Caco-2 (cell line): ENCODE measurements at regions not wholly inside any gene's neighbourhood (a gene's known extent, or its start where the extent isn't known, plus 50 kb on each side); places are given as distances from the start of the nearest gene placed in this dataset.

Experiments used
- BruUV-seq: library from RNA; stranded (reverse); fragments of 400-500 nt; replicated peaks from 2 replicates; lab custom pipeline; 2021; lab: Mats Ljungman, UMichigan
- CTCF ChIA-PET: fragments of 300-600 bp; sonication (Branson Sonifier 250); formaldehyde crosslinking; loops from one replicate; lab custom pipeline; 2022; ENCODE audit warnings: antibody characterized with exemption; lab: Charles Lee
- POLR2A ChIA-PET: fragments of 300-600 bp; sonication (Branson Sonifier 250); formaldehyde crosslinking; loops from one replicate; lab custom pipeline; 2022; ENCODE audit warnings: antibody characterized with exemption; lab: Charles Lee
- DNase-seq, 2 experiments: peaks; one replicate each; pipeline versions ENCODE4 v3.0.0 to v3.0.0-alpha.2; 2020 to 2022
- H3K27me3 ChIP-seq: replicated peaks from 2 replicates; pipeline ENCODE4 v1.6.0; 2011; ENCODE audit warnings: low read length; ENCODE audit not compliant: control insufficient read depth, insufficient read depth
- H3K36me3 ChIP-seq: 2 replicates; pipeline ENCODE4 v1.5.1; 2011; ENCODE audit warnings: low read length; ENCODE audit not compliant: control insufficient read depth, insufficient read depth
- H3K4me1 ChIP-seq: fragments of 250-450 bp; sonication (Bioruptor Pico); 2 replicates; pipeline ENCODE4 v1.5.1; 2020; ENCODE audit warnings: mild to moderate bottlenecking
- H3K4me3 ChIP-seq: 2 replicates; pipeline ENCODE4 v1.5.1; 2011; ENCODE audit warnings: low read depth, mild to moderate bottlenecking, control low read depth, low read length
- H3K9me3 ChIP-seq: fragments of 250-450 bp; sonication (Bioruptor Pico); 2 replicates; pipeline ENCODE4 v1.5.1; 2020; ENCODE audit warnings: mild to moderate bottlenecking, moderate library complexity
- H3K27ac Mint-ChIP-seq: one replicate; pipeline ENCODE4 v1.8.0; 2022; ENCODE audit warnings: mixed read lengths; ENCODE audit not compliant: unreplicated experiment
- H3K27me3 Mint-ChIP-seq: one replicate; pipeline ENCODE4 v1.8.0; 2022; ENCODE audit warnings: mixed read lengths; ENCODE audit not compliant: insufficient read depth, unreplicated experiment
- H3K36me3 Mint-ChIP-seq: one replicate; pipeline ENCODE4 v1.8.0; 2022; ENCODE audit warnings: mild to moderate bottlenecking, mixed read lengths; ENCODE audit not compliant: insufficient read depth, unreplicated experiment
- H3K4me1 Mint-ChIP-seq: one replicate; pipeline ENCODE4 v1.8.0; 2022; ENCODE audit warnings: low read depth, mixed read lengths; ENCODE audit not compliant: unreplicated experiment
- H3K4me3 Mint-ChIP-seq: one replicate; pipeline ENCODE4 v1.8.0; 2022; ENCODE audit warnings: mild to moderate bottlenecking, moderate library complexity, mixed read lengths; ENCODE audit not compliant: unreplicated experiment
- H3K9me3 Mint-ChIP-seq: one replicate; pipeline ENCODE4 v1.8.0; 2022; ENCODE audit warnings: mixed read lengths; ENCODE audit not compliant: unreplicated experiment
- CTCF ChIP-seq, 2 experiments: fragments of 200-600 bp in 1 of 2; IDR thresholded peaks; 1 replicate in 1 of 2; 2 replicates in 1 of 2; pipeline versions ENCODE4 v1.5.1 to v1.8.0; 2011 to 2022; ENCODE audit warnings: antibody characterized with exemption in 1 of 2, control low read depth in 1 of 2, inconsistent platforms in 1 of 2, low read depth in 1 of 2, low read length in 1 of 2, mild to moderate bottlenecking in 1 of 2, moderate library complexity in 1 of 2; ENCODE audit not compliant: insufficient read depth in 1 of 2, severe bottlenecking in 1 of 2, unreplicated experiment in 1 of 2
- intact Hi-C: fragments of 100-400 bp; cut with micrococcal nuclease; formaldehyde crosslinking; loops from one replicate; pipeline ENCODE4 v1.10.0; 2022; ENCODE audit not compliant: unreplicated experiment

DNA sequence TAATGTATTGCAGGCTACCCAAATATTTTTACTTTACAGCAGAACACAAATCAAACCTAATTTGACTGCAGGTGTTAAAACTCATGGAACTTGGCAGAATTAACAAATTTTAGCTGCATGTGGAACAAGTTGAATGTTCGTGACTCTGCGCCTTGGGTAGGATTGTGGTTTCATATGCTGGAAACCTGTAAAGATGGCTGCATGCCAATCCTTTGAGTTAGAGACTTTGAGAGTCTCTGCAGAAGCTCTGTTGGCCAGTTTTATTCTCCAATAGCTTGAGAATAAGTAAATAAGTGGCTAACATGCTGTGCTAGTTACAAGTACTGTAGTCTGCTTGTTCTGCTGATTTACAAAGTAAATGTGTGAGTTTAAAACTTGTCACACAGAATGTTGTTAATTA is 77.8 kb downstream of the PDE6H start:
- Mint-ChIP-seq H3K9me3 (no peaks in the 10 kb centered on the region), H3K4me3 (no peak overlapping the region), H3K36me3 (no peaks in the 10 kb centered on the region), H3K27ac (no peak overlapping the region), H3K4me1 (no peaks in the 10 kb centered on the region), H3K27me3 (peaks cover 12% of the 10 kb centered on the region)
- POLR2A ChIA-PET, result no interaction called here
- intact Hi-C loops, result no loop called here
- no peaks in the 10 kb centered on the region for H3K4me1 ChIP-seq
- no TSS peak for BruUV-seq
- H3K27me3 ChIP-seq, result no peaks in the 10 kb centered on the region
- TF ChIP-seq CTCF (IDR thresholded peaks at IDR 0.05; ENCODE audit: insufficient read depth in 1 of 2, low read depth in 1 of 2, low read length in 1 of 2, severe bottlenecking in 1 of 2, unreplicated experiment in 1 of 2), result no peak
- H3K9me3 ChIP-seq, result no peaks in the 10 kb centered on the region; the same call in 1 of the 2 replicates
- H3K36me3 ChIP-seq, result no peaks in the 10 kb centered on the region
- DNase-seq, result no peak
- CTCF ChIA-PET, result no interaction called here
- no peak overlapping the region for H3K4me3 ChIP-seq

DNA sequence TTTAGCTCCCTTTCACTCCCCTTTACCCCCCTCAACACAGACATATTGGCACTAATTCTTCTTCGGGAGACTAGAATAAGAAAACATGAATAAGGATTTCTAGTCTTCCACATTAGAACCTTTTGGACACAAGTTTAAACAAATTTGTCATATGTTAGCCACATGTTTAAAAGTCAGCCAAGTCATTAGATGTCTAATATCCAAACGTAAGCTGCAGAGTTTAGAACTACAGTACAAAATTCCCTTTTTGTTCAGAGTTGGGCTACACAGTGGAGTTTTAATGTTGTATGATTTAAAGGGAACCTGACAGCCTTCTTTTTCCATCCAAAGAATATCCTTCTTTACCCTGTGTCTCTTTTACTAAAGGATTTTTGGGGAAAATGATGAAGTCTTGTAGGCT is 79.8 kb downstream of the PDE6H start:
- no TSS peak for BruUV-seq
- Histone ChIP-seq H3K9me3 (no peaks in the 10 kb centered on the region; the same call in 1 of the 2 replicates), H3K36me3 (no peaks in the 10 kb centered on the region), H3K4me1 (no peaks in the 10 kb centered on the region), H3K27me3 (no peaks in the 10 kb centered on the region), H3K4me3 (no peak overlapping the region)
- Mint-ChIP-seq H3K27me3 (peaks cover 4% of the 10 kb centered on the region), H3K9me3 (no peaks in the 10 kb centered on the region), H3K27ac (no peak overlapping the region), H3K4me1 (no peaks in the 10 kb centered on the region), H3K4me3 (no peak overlapping the region), H3K36me3 (no peaks in the 10 kb centered on the region)
- no peak for DNase-seq
- CTCF ChIA-PET, result no interaction called here
- intact Hi-C loops, result no loop called here
- POLR2A ChIA-PET, result no interaction called here
- TF ChIP-seq CTCF (IDR thresholded peaks at IDR 0.05; ENCODE audit: insufficient read depth in 1 of 2, low read depth in 1 of 2, low read length in 1 of 2, severe bottlenecking in 1 of 2, unreplicated experiment in 1 of 2), result no peak

DNA sequence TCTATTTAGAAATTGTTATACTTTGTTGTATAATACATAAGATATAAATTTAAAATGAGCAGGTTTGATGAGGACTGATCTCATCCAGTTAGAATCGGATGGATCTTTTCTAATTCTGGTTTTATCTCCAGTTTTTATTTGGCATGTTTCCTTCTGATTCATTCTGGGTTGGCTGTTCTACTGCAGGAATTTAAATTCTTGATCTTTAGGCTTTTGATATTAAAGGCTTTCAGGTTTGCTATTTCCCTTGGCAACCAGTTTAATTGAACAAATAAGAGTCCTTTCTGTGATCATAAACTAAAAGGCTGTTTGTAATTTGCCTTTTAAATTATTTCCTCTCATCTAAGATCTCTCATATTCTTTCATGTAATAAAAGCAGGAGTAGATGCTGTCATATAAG is 83.4 kb downstream of the PDE6H start:
- intact Hi-C loops, result no loop called here
- DNase-seq, result no peak

More for the DNA sequence above, 83.4 kb downstream of the PDE6H start:
- ChIA-PET CTCF (no interaction called here), POLR2A (no interaction called here)
- Histone ChIP-seq H3K27me3 (no peaks in the 10 kb centered on the region), H3K36me3 (no peaks in the 10 kb centered on the region), H3K4me3 (no peak overlapping the region), H3K9me3 (no peaks in the 10 kb centered on the region; the same call in 1 of the 2 replicates), H3K4me1 (no peaks in the 10 kb centered on the region)
- no TSS peak for BruUV-seq
- H3K9me3 Mint-ChIP-seq, result no peaks in the 10 kb centered on the region
- no peak overlapping the region for H3K27ac Mint-ChIP-seq
- no peak for TF ChIP-seq CTCF (IDR thresholded peaks at IDR 0.05; ENCODE audit: insufficient read depth in 1 of 2, low read depth in 1 of 2, low read length in 1 of 2, severe bottlenecking in 1 of 2, unreplicated experiment in 1 of 2)
- peaks cover 17% of the 10 kb centered on the region for H3K27me3 Mint-ChIP-seq
- H3K4me3 Mint-ChIP-seq, result no peak overlapping the region
- no peaks in the 10 kb centered on the region for H3K4me1 Mint-ChIP-seq
- H3K36me3 Mint-ChIP-seq, result no peaks in the 10 kb centered on the region
